HepG2 (cell line): ENCODE measurements at regions not wholly inside any gene's neighbourhood (a gene's known extent, or its start where the extent isn't known, plus 50 kb on each side); places are given as distances from the start of the nearest gene placed in this dataset.
A peak's percentile ranks its signal among the peaks of the same experiment; 100 is the strongest.

Experiments
- ARID4A ChIP-seq: sonication (generic); formaldehyde crosslinking; IDR thresholded peaks from 2 replicates; pipeline ENCODE4 v1.5.0; 2020; ENCODE audit warnings: mild to moderate bottlenecking, missing genetic modification reagents, borderline replicate concordance
- KDM6A ChIP-seq: IDR thresholded peaks from 2 replicates; pipeline ENCODE4 v1.6.1; 2016; ENCODE audit warnings: low read depth
- RCOR2 ChIP-seq: IDR thresholded peaks from 2 replicates; pipeline ENCODE4 v1.6.1; 2016; ENCODE audit warnings: missing biosample characterization, missing genetic modification reagents
- SNAPC4 ChIP-seq: sonication (generic); formaldehyde crosslinking; IDR thresholded peaks from 2 replicates; pipeline ENCODE4 v1.4.0; 2020; ENCODE audit warnings: mild to moderate bottlenecking, missing genetic modification reagents
- ZBTB2 ChIP-seq: sonication (generic); formaldehyde crosslinking; IDR thresholded peaks from 2 replicates; pipeline ENCODE4 v1.8.0; 2022; ENCODE audit warnings: low read depth, missing genetic modification reagents
- ZNF468 ChIP-seq: sonication (generic); formaldehyde crosslinking; IDR thresholded peaks from 2 replicates; pipeline ENCODE4 v1.8.0; 2022; ENCODE audit warnings: mild to moderate bottlenecking, moderate library complexity, missing genetic modification reagents
- ZNF572 ChIP-seq: sonication (generic); formaldehyde crosslinking; IDR thresholded peaks from 2 replicates; pipeline ENCODE4 v1.5.1; 2020; ENCODE audit warnings: mild to moderate bottlenecking, missing genetic modification reagents
- TF ChIP-seq, protein P1 (sequence below): sonication (generic); formaldehyde crosslinking; IDR thresholded peaks from 2 replicates; pipeline ENCODE4 v1.8.1; 2023; ENCODE audit warnings: missing genetic modification reagents, inconsistent platforms, borderline replicate concordance
- TF ChIP-seq, protein P2 (sequence below): sonication (generic); formaldehyde crosslinking; IDR thresholded peaks from 2 replicates; pipeline ENCODE4 v1.5.0; 2020; ENCODE audit warnings: missing genetic modification reagents
- TF ChIP-seq, protein P3 (sequence below): sonication (generic); formaldehyde crosslinking; IDR thresholded peaks from 2 replicates; pipeline ENCODE4 v1.4.0; 2020; ENCODE audit warnings: missing genetic modification reagents
- TF ChIP-seq, protein P4 (sequence below): sonication (generic); formaldehyde crosslinking; IDR thresholded peaks from 2 replicates; pipeline ENCODE4 v1.5.0; 2020; ENCODE audit warnings: mild to moderate bottlenecking, low read depth, missing genetic modification reagents, borderline replicate concordance

DNA sequence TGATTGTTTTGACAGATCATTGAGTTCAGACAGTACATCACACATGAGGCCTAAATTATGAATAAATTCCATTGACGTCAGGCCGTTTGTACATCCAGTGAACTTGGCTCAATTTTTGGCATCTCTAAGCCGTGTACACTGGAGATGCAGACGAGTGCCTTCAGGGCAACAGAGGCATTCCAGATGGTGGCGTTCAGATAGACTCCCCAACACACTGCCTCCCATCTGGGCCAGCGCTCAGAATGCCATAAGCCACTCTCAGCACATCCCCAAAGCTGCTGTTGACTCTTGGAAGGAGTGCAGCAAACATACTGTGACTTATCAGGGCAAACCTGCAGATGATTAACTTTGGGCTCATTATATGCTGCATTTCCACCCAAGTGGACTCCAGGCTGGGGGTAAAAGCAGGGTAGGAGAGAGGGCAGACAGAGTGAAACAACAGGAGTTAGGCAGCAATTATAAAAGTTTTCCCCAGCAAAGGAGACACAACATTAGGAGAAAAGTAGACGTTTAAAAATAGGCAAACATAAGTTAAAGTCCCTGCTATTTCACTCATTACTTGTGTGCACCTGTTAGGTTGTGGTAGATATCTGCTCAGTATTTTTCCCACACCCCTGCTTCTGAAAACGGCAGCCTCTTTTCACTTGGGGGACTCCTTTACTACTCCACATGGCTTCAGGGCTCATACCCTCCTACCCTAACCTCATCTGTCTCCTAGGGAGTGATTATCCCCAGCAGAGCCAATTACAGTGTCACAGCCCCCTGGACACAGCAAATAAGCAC, 60.2 kb upstream of the PDE3B start (continued):
- TF ChIP-seq SNAPC4 (CRISPR knock-in tag) (no peak), ZNF468 (CRISPR knock-in tag) (no peak), KDM6A (no peak), ZNF572 (CRISPR knock-in tag) (peak; percentile 74; the same call in 1 of the 2 replicates), RCOR2 (CRISPR knock-in tag) (no peak), ZBTB2 (CRISPR knock-in tag) (no peak), ARID4A (CRISPR knock-in tag) (no peak)
- TF ChIP-seq, protein P1, sequence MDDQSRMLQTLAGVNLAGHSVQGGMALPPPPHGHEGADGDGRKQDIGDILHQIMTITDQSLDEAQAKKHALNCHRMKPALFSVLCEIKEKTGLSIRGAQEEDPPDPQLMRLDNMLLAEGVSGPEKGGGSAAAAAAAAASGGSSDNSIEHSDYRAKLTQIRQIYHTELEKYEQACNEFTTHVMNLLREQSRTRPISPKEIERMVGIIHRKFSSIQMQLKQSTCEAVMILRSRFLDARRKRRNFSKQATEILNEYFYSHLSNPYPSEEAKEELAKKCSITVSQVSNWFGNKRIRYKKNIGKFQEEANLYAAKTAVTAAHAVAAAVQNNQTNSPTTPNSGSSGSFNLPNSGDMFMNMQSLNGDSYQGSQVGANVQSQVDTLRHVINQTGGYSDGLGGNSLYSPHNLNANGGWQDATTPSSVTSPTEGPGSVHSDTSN, result no peak
- TF ChIP-seq, protein P2, sequence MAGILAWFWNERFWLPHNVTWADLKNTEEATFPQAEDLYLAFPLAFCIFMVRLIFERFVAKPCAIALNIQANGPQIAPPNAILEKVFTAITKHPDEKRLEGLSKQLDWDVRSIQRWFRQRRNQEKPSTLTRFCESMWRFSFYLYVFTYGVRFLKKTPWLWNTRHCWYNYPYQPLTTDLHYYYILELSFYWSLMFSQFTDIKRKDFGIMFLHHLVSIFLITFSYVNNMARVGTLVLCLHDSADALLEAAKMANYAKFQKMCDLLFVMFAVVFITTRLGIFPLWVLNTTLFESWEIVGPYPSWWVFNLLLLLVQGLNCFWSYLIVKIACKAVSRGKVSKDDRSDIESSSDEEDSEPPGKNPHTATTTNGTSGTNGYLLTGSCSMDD (CRISPR knock-in tag), result no peak
- TF ChIP-seq, protein P3, sequence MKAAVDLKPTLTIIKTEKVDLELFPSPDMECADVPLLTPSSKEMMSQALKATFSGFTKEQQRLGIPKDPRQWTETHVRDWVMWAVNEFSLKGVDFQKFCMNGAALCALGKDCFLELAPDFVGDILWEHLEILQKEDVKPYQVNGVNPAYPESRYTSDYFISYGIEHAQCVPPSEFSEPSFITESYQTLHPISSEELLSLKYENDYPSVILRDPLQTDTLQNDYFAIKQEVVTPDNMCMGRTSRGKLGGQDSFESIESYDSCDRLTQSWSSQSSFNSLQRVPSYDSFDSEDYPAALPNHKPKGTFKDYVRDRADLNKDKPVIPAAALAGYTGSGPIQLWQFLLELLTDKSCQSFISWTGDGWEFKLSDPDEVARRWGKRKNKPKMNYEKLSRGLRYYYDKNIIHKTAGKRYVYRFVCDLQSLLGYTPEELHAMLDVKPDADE (CRISPR knock-in tag), result no peak
- TF ChIP-seq, protein P4, sequence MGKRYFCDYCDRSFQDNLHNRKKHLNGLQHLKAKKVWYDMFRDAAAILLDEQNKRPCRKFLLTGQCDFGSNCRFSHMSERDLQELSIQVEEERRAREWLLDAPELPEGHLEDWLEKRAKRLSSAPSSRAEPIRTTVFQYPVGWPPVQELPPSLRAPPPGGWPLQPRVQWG (CRISPR knock-in tag), result no peak
